ENCODE measurements at regions not wholly inside any gene's neighbourhood (a gene's known extent, or its start where the extent isn't known, plus 50 kb on each side); places are given as distances from the start of the nearest gene placed in this dataset.
"Not testable (repeated sequence)": the region's sequence is repeated elsewhere in the genome, so short reads cannot be mapped to it uniquely, and the experiment has no call there.

- no peak for TF ChIP-seq CTCF (conservative IDR thresholded peaks at IDR 0.05; ENCODE audit: control insufficient read depth, insufficient read depth, low read depth, low read length)
- H3K4me3 ChIP-seq (ENCODE audit: control insufficient read depth, low read depth, low read length): no peak overlapping the region
- no peak for DNase-seq (ENCODE audit: low read depth)
Observed at GRCh38 chr2:16093639-16094529, 153.5 kb downstream of the MYCN start.

- no peak for TF ChIP-seq CTCF (conservative IDR thresholded peaks at IDR 0.05; ENCODE audit: control insufficient read depth, insufficient read depth, low read depth, low read length)
- no peak overlapping the region for H3K4me3 ChIP-seq (ENCODE audit: control insufficient read depth, low read depth, low read length)
- no peak for DNase-seq (ENCODE audit: low read depth)
Observed at GRCh38 chr2:16092861-16093638, 152.7 kb downstream of the MYCN start.

GRCh38 chr2:16091576-16092282 is 151.4 kb downstream of the MYCN start:
- DNase-seq (ENCODE audit: low read depth): no peak
- no peak for TF ChIP-seq CTCF (conservative IDR thresholded peaks at IDR 0.05; ENCODE audit: control insufficient read depth, insufficient read depth, low read depth, low read length)
- H3K4me3 ChIP-seq (ENCODE audit: control insufficient read depth, low read depth, low read length): no peak overlapping the region

- no peak for TF ChIP-seq CTCF (conservative IDR thresholded peaks at IDR 0.05; ENCODE audit: control insufficient read depth, insufficient read depth, low read depth, low read length)
- DNase-seq (ENCODE audit: low read depth): no peak
- no peak overlapping the region for H3K4me3 ChIP-seq (ENCODE audit: control insufficient read depth, low read depth, low read length)
Observed at GRCh38 chr2:16090650-16091575, 150.6 kb downstream of the MYCN start.

- H3K4me3 ChIP-seq (ENCODE audit: control insufficient read depth, low read depth, low read length); DNase-seq (ENCODE audit: low read depth): not testable (repeated sequence)
Observed at GRCh38 chr2:16089491-16089890, 149.1 kb downstream of the MYCN start.

- TF ChIP-seq CTCF (conservative IDR thresholded peaks at IDR 0.05; ENCODE audit: control insufficient read depth, insufficient read depth, low read depth, low read length): no peak
- H3K4me3 ChIP-seq (ENCODE audit: control insufficient read depth, low read depth, low read length): no peak overlapping the region
- no peak for DNase-seq (ENCODE audit: low read depth)
Observed at GRCh38 chr2:16088802-16089112, 148.4 kb downstream of the MYCN start.
